Testis (tissue), 2 donors: ENCODE measurements at regions not wholly inside any gene's neighbourhood (a gene's known extent, or its start where the extent isn't known, plus 50 kb on each side); places are given as distances from the start of the nearest gene placed in this dataset.

ENCODE experiments used
- CTCF ChIP-seq, 3 experiments: fragments of 450-650 bp in 2 of 3; fragments of 200-600 bp in 1 of 3; sonication (generic) in 1 of 3; IDR thresholded peaks; one replicate each; pipeline ENCODE4 v1.5.1; 2016 to 2019; ENCODE audit warnings: antibody characterized with exemption in 3 of 3, mild to moderate bottlenecking in 2 of 3, moderate library complexity in 1 of 3
- POLR2A ChIP-seq: fragments of 450-650 bp; IDR thresholded peaks from one replicate; pipeline ENCODE4 v1.6.1; 2017; ENCODE audit warnings: antibody characterized with exemption, mild to moderate bottlenecking, moderate library complexity

- no peak for TF ChIP-seq POLR2A
- no peak for TF ChIP-seq CTCF (IDR thresholded peaks at IDR 0.05)
These were observed 112.0 kb upstream of the OXGR1 start for GRCh38 chr13:97106323-97106722.
